HEK293 (cell line): ENCODE measurements at regions not wholly inside any gene's neighbourhood (a gene's known extent, or its start where the extent isn't known, plus 50 kb on each side); places are given as distances from the start of the nearest gene placed in this dataset.

ENCODE experiments used
- CTCF ChIA-PET: fragments of 350-600 bp; formaldehyde crosslinking; extraction: SDS; loops from one replicate; lab custom pipeline; 2021; ENCODE audit warnings: antibody characterized with exemption; lab: Yijun Ruan, JAX
- POLR2A ChIA-PET: fragments of 300-600 bp; formaldehyde crosslinking; extraction: SDS; loops from one replicate; lab custom pipeline; 2020; ENCODE audit warnings: antibody characterized with exemption, inconsistent platforms; lab: Yijun Ruan, JAX
- H3K27ac ChIP-seq: fragments of 200-500 bp; sonication (Bioruptor generic); 2 replicates; pipeline ENCODE4 v1.5.1; 2014; ENCODE audit warnings: low read depth, low read length, control low read depth, inconsistent platforms; ENCODE audit errors: extremely low read depth
- H3K36me3 ChIP-seq, 2 experiments: fragments of 200-500 bp in 1 of 2; sonication (Bioruptor generic) in 1 of 2; 1 replicate in 1 of 2; 2 replicates in 1 of 2; pipeline ENCODE4 v1.5.1; 2014 to 2017; ENCODE audit warnings: inconsistent platforms in 2 of 2, low read length in 2 of 2; ENCODE audit not compliant: control insufficient read depth in 2 of 2, insufficient read depth in 1 of 2
- H3K4me1 ChIP-seq: fragments of 200-500 bp; sonication (Bioruptor generic); 2 replicates; pipeline ENCODE4 v1.5.1; 2014; ENCODE audit warnings: mild to moderate bottlenecking, low read length, inconsistent platforms; ENCODE audit not compliant: control insufficient read depth, insufficient read depth
- H3K4me3 ChIP-seq: 2 replicates; pipeline ENCODE4 v1.5.1; 2011; ENCODE audit warnings: low read depth, mild to moderate bottlenecking, control low read depth, low read length, moderate library complexity
- H3K9me3 ChIP-seq: fragments of 200-500 bp; sonication (Bioruptor generic); 2 replicates; pipeline ENCODE4 v1.5.1; 2014; ENCODE audit warnings: low read depth, low read length, inconsistent platforms; ENCODE audit not compliant: control insufficient read depth, insufficient read depth
- KLF1 ChIP-seq: fragments of 450-650 bp; formaldehyde crosslinking; IDR thresholded peaks from 2 replicates; pipeline ENCODE4 v1.5.1; 2016; ENCODE audit warnings: missing biosample characterization, missing genetic modification characterization
- KLF10 ChIP-seq: fragments of 450-650 bp; IDR thresholded peaks from 2 replicates; pipeline ENCODE4 v1.5.1; 2018; ENCODE audit warnings: missing biosample characterization, mild to moderate bottlenecking, missing genetic modification characterization
- KLF9 ChIP-seq: fragments of 450-650 bp; formaldehyde crosslinking; IDR thresholded peaks from 2 replicates; pipeline ENCODE4 v1.5.1; 2016; ENCODE audit warnings: missing biosample characterization, missing genetic modification characterization, low read depth
- MEIS1 ChIP-seq: sonication (generic); formaldehyde crosslinking; IDR thresholded peaks from 2 replicates; pipeline ENCODE4 v1.8.1; 2022; ENCODE audit warnings: missing genetic modification reagents, mild to moderate bottlenecking, borderline replicate concordance
- REPIN1 ChIP-seq: fragments of 450-650 bp; formaldehyde crosslinking; IDR thresholded peaks from 2 replicates; pipeline ENCODE4 v1.5.1; 2017; ENCODE audit warnings: missing biosample characterization, missing genetic modification characterization, low read depth
- SCRT2 ChIP-seq: fragments of 450-650 bp; formaldehyde crosslinking; IDR thresholded peaks from 2 replicates; pipeline ENCODE4 v1.5.1; 2016; ENCODE audit warnings: missing biosample characterization, missing genetic modification characterization
- ZBTB17 ChIP-seq: fragments of 450-650 bp; formaldehyde crosslinking; IDR thresholded peaks from 2 replicates; pipeline ENCODE4 v1.5.1; 2016; ENCODE audit warnings: missing biosample characterization, missing genetic modification characterization
- ZBTB20 ChIP-seq: fragments of 450-650 bp; formaldehyde crosslinking; IDR thresholded peaks from 2 replicates; pipeline ENCODE4 v1.5.1; 2016; ENCODE audit warnings: missing biosample characterization, missing genetic modification characterization
- ZEB2 ChIP-seq: fragments of 450-650 bp; formaldehyde crosslinking; IDR thresholded peaks from 2 replicates; pipeline ENCODE4 v1.5.1; 2016; ENCODE audit warnings: missing biosample characterization, missing genetic modification characterization
- ZFP3 ChIP-seq: fragments of 450-650 bp; formaldehyde crosslinking; IDR thresholded peaks from 2 replicates; pipeline ENCODE4 v1.5.1; 2016; ENCODE audit warnings: low read depth, missing biosample characterization, missing genetic modification characterization
- ZNF112 ChIP-seq: fragments of 450-650 bp; formaldehyde crosslinking; IDR thresholded peaks from 2 replicates; pipeline ENCODE4 v1.5.0; 2017; ENCODE audit warnings: missing biosample characterization, missing genetic modification characterization
- ZNF138 ChIP-seq: fragments of 450-650 bp; formaldehyde crosslinking; IDR thresholded peaks from 2 replicates; pipeline ENCODE4 v1.5.1; 2016; ENCODE audit warnings: missing biosample characterization, missing genetic modification characterization, borderline replicate concordance
- ZNF155 ChIP-seq: fragments of 450-650 bp; formaldehyde crosslinking; IDR thresholded peaks from 2 replicates; pipeline ENCODE4 v1.5.1; 2016; ENCODE audit warnings: missing biosample characterization, missing genetic modification characterization
- ZNF214 ChIP-seq: fragments of 450-650 bp; formaldehyde crosslinking; IDR thresholded peaks from 2 replicates; pipeline ENCODE4 v1.5.1; 2017; ENCODE audit warnings: missing biosample characterization, mild to moderate bottlenecking, missing genetic modification characterization, borderline replicate concordance
- ZNF24 ChIP-seq: fragments of 450-650 bp; formaldehyde crosslinking; IDR thresholded peaks from 2 replicates; pipeline ENCODE4 v1.5.1; 2016; ENCODE audit warnings: missing biosample characterization, missing genetic modification characterization
- ZNF302 ChIP-seq: fragments of 450-650 bp; formaldehyde crosslinking; IDR thresholded peaks from 2 replicates; pipeline ENCODE4 v1.5.1; 2016; ENCODE audit warnings: missing biosample characterization, missing genetic modification characterization, low read depth
- ZNF404 ChIP-seq: fragments of 450-650 bp; formaldehyde crosslinking; IDR thresholded peaks from 2 replicates; pipeline ENCODE4 v1.5.1; 2017; ENCODE audit warnings: missing biosample characterization, missing genetic modification characterization
- ZNF426 ChIP-seq: fragments of 450-650 bp; formaldehyde crosslinking; IDR thresholded peaks from 2 replicates; pipeline ENCODE4 v1.5.1; 2017; ENCODE audit warnings: missing biosample characterization, missing genetic modification characterization, mild to moderate bottlenecking, inconsistent platforms, moderate library complexity
- ZNF514 ChIP-seq: fragments of 450-650 bp; formaldehyde crosslinking; IDR thresholded peaks from 2 replicates; pipeline ENCODE4 v1.5.1; 2016; ENCODE audit warnings: missing biosample characterization, missing genetic modification characterization
- ZNF600 ChIP-seq: fragments of 450-650 bp; formaldehyde crosslinking; IDR thresholded peaks from 2 replicates; pipeline ENCODE4 v1.5.1; 2016; ENCODE audit warnings: missing biosample characterization, missing genetic modification characterization
- ZNF621 ChIP-seq: fragments of 450-650 bp; formaldehyde crosslinking; IDR thresholded peaks from 2 replicates; pipeline ENCODE4 v1.5.1; 2017; ENCODE audit warnings: missing biosample characterization, missing genetic modification characterization
- ZNF624 ChIP-seq: fragments of 450-650 bp; formaldehyde crosslinking; IDR thresholded peaks from 2 replicates; pipeline ENCODE4 v1.5.1; 2017; ENCODE audit warnings: missing biosample characterization, missing genetic modification characterization
- ZNF658 ChIP-seq: fragments of 450-650 bp; formaldehyde crosslinking; IDR thresholded peaks from 2 replicates; pipeline ENCODE4; 2016; ENCODE audit warnings: missing biosample characterization, missing genetic modification characterization
- ZNF664 ChIP-seq: fragments of 450-650 bp; formaldehyde crosslinking; IDR thresholded peaks from 2 replicates; pipeline ENCODE4 v1.5.1; 2016; ENCODE audit warnings: missing biosample characterization, missing genetic modification characterization
- ZNF768 ChIP-seq: fragments of 450-650 bp; formaldehyde crosslinking; IDR thresholded peaks from 2 replicates; pipeline ENCODE4 v1.5.1; 2018; ENCODE audit warnings: missing biosample characterization, mild to moderate bottlenecking, missing genetic modification characterization
- ZNF785 ChIP-seq: fragments of 450-650 bp; formaldehyde crosslinking; IDR thresholded peaks from 2 replicates; pipeline ENCODE4 v1.5.1; 2016; ENCODE audit warnings: missing biosample characterization, missing genetic modification characterization
- ZNF791 ChIP-seq: fragments of 450-650 bp; formaldehyde crosslinking; IDR thresholded peaks from 2 replicates; pipeline ENCODE4 v1.5.1; 2016; ENCODE audit warnings: missing biosample characterization, missing genetic modification characterization
- ZNF837 ChIP-seq: fragments of 450-650 bp; formaldehyde crosslinking; IDR thresholded peaks from 2 replicates; pipeline ENCODE4 v1.5.1; 2016; ENCODE audit warnings: missing biosample characterization, missing genetic modification characterization
- ZSCAN30 ChIP-seq: fragments of 450-650 bp; IDR thresholded peaks from 2 replicates; pipeline ENCODE4 v1.5.1; 2018; ENCODE audit warnings: missing biosample characterization, mild to moderate bottlenecking, missing genetic modification characterization, moderate library complexity
- ZXDB ChIP-seq: fragments of 450-650 bp; formaldehyde crosslinking; IDR thresholded peaks from 2 replicates; pipeline ENCODE4 v1.5.1; 2016; ENCODE audit warnings: missing biosample characterization, missing genetic modification characterization
- TF ChIP-seq, protein P1 (sequence below): fragments of 450-650 bp; formaldehyde crosslinking; IDR thresholded peaks from 2 replicates; pipeline ENCODE4 v1.5.1; 2017; ENCODE audit warnings: missing biosample characterization, missing genetic modification characterization
- TF ChIP-seq, protein P2 (sequence below): fragments of 450-650 bp; formaldehyde crosslinking; IDR thresholded peaks from 2 replicates; pipeline ENCODE4 v1.5.1; 2016; ENCODE audit warnings: missing biosample characterization, missing genetic modification characterization, borderline replicate concordance
- TF ChIP-seq, protein P3 (sequence below): fragments of 450-650 bp; formaldehyde crosslinking; IDR thresholded peaks from 2 replicates; pipeline ENCODE4 v1.5.1; 2017; ENCODE audit warnings: missing biosample characterization, missing genetic modification characterization
- TF ChIP-seq, protein P4 (sequence below): fragments of 450-650 bp; formaldehyde crosslinking; IDR thresholded peaks from 2 replicates; pipeline ENCODE4 v1.5.1; 2016; ENCODE audit warnings: missing biosample characterization, missing genetic modification characterization, borderline replicate concordance

DNA sequence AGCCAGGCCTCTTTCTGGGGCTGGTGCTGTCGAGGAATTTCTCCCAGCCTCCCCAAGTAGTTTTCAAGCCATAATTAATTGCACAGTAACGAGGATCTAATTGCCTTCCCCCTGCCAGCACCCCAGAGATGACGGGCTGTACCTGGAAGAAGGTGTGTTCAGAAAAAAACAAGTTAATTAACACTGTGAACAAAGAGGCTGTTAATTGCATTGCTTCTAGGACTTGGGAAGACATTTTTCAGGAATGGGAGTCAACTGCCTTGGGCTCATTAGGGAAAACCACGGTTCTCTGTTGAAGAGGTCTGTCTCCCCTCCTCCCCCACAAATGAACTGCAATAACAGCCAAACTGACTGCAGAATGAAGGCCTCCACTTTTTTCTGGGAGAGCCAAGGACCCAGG is 176.7 kb downstream of the CCT6B start:
- H3K9me3 ChIP-seq: no peaks in the 10 kb centered on the region
- CTCF ChIA-PET: no interaction called here
- no peak for TF ChIP-seq ZEB2 (tag by site-specific recombination)
- no peak for TF ChIP-seq ZNF138
- TF ChIP-seq KLF10: no peak
- TF ChIP-seq ZNF658: no peak
- no peak for TF ChIP-seq ZNF785 (tag by site-specific recombination)
- TF ChIP-seq ZNF426 (tag by site-specific recombination): no peak
- TF ChIP-seq ZNF621 (tag by site-specific recombination): no peak
- no peak for TF ChIP-seq REPIN1
- no peak for TF ChIP-seq ZNF404
- no peak for TF ChIP-seq ZNF302
- no peak for TF ChIP-seq ZNF155 (tag by site-specific recombination)
- no peak for TF ChIP-seq KLF9
- TF ChIP-seq ZNF600: no peak
- no peak for TF ChIP-seq SCRT2 (tag by site-specific recombination)
- TF ChIP-seq ZNF768 (tag by site-specific recombination): no peak
- TF ChIP-seq KLF1 (tag by site-specific recombination): no peak
- no peak for TF ChIP-seq ZNF837 (tag by site-specific recombination)
- no peak for TF ChIP-seq ZNF514
- no peak for TF ChIP-seq ZNF624 (tag by site-specific recombination)
- TF ChIP-seq, protein P1, sequence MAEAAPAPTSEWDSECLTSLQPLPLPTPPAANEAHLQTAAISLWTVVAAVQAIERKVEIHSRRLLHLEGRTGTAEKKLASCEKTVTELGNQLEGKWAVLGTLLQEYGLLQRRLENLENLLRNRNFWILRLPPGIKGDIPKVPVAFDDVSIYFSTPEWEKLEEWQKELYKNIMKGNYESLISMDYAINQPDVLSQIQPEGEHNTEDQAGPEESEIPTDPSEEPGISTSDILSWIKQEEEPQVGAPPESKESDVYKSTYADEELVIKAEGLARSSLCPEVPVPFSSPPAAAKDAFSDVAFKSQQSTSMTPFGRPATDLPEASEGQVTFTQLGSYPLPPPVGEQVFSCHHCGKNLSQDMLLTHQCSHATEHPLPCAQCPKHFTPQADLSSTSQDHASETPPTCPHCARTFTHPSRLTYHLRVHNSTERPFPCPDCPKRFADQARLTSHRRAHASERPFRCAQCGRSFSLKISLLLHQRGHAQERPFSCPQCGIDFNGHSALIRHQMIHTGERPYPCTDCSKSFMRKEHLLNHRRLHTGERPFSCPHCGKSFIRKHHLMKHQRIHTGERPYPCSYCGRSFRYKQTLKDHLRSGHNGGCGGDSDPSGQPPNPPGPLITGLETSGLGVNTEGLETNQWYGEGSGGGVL: no peak
- TF ChIP-seq, all 188 proteins: peak for 0
- Histone ChIP-seq H3K36me3 (no peaks in the 10 kb centered on the region), H3K4me1 (no peaks in the 10 kb centered on the region), H3K27ac (no peak overlapping the region), H3K4me3 (no peak overlapping the region)
- POLR2A ChIA-PET: no interaction called here

DNA sequence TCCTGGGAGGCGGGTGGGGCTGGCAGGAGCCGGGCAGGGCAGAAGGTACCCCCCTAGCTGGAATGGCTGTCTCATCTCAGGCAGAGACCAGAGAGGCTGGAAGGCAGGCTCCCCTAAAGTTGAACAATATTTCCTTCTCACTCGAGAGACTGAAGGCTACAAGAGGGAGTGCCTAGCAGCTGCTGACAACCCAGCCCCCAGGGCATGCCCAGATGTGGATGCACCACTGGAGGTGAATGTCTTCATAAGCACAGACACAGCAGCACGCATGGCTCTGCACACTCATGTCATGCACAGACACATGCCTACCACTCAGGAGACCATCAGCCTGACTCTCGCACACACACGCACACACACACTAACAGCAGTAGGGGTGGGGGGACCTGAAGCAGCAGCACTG is 179.0 kb downstream of the CCT6B start:
- Histone ChIP-seq H3K4me1 (no peaks in the 10 kb centered on the region), H3K9me3 (no peaks in the 10 kb centered on the region), H3K36me3 (no peaks in the 10 kb centered on the region), H3K27ac (no peak overlapping the region), H3K4me3 (no peak overlapping the region)
- POLR2A ChIA-PET: no interaction called here
- CTCF ChIA-PET: no interaction called here
- TF ChIP-seq, protein P2, sequence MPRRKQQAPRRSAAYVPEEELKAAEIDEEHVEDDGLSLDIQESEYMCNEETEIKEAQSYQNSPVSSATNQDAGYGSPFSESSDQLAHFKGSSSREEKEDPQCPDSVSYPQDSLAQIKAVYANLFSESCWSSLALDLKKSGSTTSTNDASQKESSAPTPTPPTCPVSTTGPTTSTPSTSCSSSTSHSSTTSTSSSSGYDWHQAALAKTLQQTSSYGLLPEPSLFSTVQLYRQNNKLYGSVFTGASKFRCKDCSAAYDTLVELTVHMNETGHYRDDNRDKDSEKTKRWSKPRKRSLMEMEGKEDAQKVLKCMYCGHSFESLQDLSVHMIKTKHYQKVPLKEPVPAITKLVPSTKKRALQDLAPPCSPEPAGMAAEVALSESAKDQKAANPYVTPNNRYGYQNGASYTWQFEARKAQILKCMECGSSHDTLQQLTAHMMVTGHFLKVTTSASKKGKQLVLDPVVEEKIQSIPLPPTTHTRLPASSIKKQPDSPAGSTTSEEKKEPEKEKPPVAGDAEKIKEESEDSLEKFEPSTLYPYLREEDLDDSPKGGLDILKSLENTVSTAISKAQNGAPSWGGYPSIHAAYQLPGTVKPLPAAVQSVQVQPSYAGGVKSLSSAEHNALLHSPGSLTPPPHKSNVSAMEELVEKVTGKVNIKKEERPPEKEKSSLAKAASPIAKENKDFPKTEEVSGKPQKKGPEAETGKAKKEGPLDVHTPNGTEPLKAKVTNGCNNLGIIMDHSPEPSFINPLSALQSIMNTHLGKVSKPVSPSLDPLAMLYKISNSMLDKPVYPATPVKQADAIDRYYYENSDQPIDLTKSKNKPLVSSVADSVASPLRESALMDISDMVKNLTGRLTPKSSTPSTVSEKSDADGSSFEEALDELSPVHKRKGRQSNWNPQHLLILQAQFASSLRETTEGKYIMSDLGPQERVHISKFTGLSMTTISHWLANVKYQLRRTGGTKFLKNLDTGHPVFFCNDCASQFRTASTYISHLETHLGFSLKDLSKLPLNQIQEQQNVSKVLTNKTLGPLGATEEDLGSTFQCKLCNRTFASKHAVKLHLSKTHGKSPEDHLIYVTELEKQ: no peak
- TF ChIP-seq ZBTB20: no peak
- no peak for TF ChIP-seq ZNF214
- TF ChIP-seq ZNF791 (tag by site-specific recombination): no peak
- no peak for TF ChIP-seq MEIS1 (CRISPR knock-in tag)
- TF ChIP-seq ZFP3: no peak
- no peak for TF ChIP-seq ZNF112 (tag by site-specific recombination)
- no peak for TF ChIP-seq ZNF24 (tag by site-specific recombination)
- TF ChIP-seq, protein P3, sequence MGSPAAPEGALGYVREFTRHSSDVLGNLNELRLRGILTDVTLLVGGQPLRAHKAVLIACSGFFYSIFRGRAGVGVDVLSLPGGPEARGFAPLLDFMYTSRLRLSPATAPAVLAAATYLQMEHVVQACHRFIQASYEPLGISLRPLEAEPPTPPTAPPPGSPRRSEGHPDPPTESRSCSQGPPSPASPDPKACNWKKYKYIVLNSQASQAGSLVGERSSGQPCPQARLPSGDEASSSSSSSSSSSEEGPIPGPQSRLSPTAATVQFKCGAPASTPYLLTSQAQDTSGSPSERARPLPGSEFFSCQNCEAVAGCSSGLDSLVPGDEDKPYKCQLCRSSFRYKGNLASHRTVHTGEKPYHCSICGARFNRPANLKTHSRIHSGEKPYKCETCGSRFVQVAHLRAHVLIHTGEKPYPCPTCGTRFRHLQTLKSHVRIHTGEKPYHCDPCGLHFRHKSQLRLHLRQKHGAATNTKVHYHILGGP (tag by site-specific recombination): no peak
- TF ChIP-seq ZSCAN30: no peak
- no peak for TF ChIP-seq ZBTB17 (tag by site-specific recombination)
- TF ChIP-seq ZXDB (tag by site-specific recombination): no peak
- no peak for TF ChIP-seq ZNF664 (tag by site-specific recombination)
- TF ChIP-seq, protein P4, sequence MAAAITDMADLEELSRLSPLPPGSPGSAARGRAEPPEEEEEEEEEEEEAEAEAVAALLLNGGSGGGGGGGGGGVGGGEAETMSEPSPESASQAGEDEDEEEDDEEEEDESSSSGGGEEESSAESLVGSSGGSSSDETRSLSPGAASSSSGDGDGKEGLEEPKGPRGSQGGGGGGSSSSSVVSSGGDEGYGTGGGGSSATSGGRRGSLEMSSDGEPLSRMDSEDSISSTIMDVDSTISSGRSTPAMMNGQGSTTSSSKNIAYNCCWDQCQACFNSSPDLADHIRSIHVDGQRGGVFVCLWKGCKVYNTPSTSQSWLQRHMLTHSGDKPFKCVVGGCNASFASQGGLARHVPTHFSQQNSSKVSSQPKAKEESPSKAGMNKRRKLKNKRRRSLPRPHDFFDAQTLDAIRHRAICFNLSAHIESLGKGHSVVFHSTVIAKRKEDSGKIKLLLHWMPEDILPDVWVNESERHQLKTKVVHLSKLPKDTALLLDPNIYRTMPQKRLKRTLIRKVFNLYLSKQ (tag by site-specific recombination): no peak
